ENCODE measurements at regions not wholly inside any gene's neighbourhood (a gene's known extent, or its start where the extent isn't known, plus 50 kb on each side); places are given as distances from the start of the nearest gene placed in this dataset.
"Not testable (repeated sequence)": the region's sequence is repeated elsewhere in the genome, so short reads cannot be mapped to it uniquely, and the experiment has no call there.

- Mint-ChIP-seq H3K36me3 (ENCODE audit: low read depth) (no peaks in the 10 kb centered on the region), H3K4me1 (no peaks in the 10 kb centered on the region), H3K27me3 (no peaks in the 10 kb centered on the region), H3K4me3 (no peak overlapping the region), H3K27ac (no peak overlapping the region)
- ATAC-seq (no peak), DNase-seq (no peak)
- no peaks in the 10 kb centered on the region for H3K9me3 ChIP-seq (ENCODE audit: control insufficient read depth, low read length, poor library complexity, severe bottlenecking)
Observed at GRCh38 chr14:48690349-48690748, 895.8 kb downstream of the RPS29 start.

GRCh38 chr14:48686650-48687049, 899.5 kb downstream of the RPS29 start:
- Mint-ChIP-seq H3K36me3 (ENCODE audit: low read depth) (no peaks in the 10 kb centered on the region), H3K4me1 (no peaks in the 10 kb centered on the region), H3K4me3 (no peak overlapping the region), H3K27ac (no peak overlapping the region), H3K27me3 (no peaks in the 10 kb centered on the region)
- ATAC-seq (no peak), DNase-seq (no peak)
- no peaks in the 10 kb centered on the region for H3K9me3 ChIP-seq (ENCODE audit: control insufficient read depth, low read length, poor library complexity, severe bottlenecking)

GRCh38 chr14:48672506-48672905, 913.7 kb downstream of the RPS29 start:
- no peaks in the 10 kb centered on the region for H3K36me3 Mint-ChIP-seq (ENCODE audit: low read depth)
- ATAC-seq: no peak
- H3K9me3 ChIP-seq (ENCODE audit: control insufficient read depth, low read length, poor library complexity, severe bottlenecking): no peaks in the 10 kb centered on the region

GRCh38 chr14:48670939-48671338, 915.2 kb downstream of the RPS29 start:
- Mint-ChIP-seq H3K4me1 (no peaks in the 10 kb centered on the region), H3K4me3 (no peak overlapping the region), H3K36me3 (ENCODE audit: low read depth) (no peaks in the 10 kb centered on the region), H3K27me3 (no peaks in the 10 kb centered on the region), H3K27ac (no peak overlapping the region)
- DNase-seq (no peak), ATAC-seq (no peak)
- no peaks in the 10 kb centered on the region for H3K9me3 ChIP-seq (ENCODE audit: control insufficient read depth, low read length, poor library complexity, severe bottlenecking)

More at GRCh38 chr14:48672506-48672905, 913.7 kb downstream of the RPS29 start:
- Mint-ChIP-seq H3K27me3 (no peaks in the 10 kb centered on the region), H3K27ac (no peak overlapping the region), H3K4me1 (no peaks in the 10 kb centered on the region), H3K4me3 (no peak overlapping the region)
- no peak for DNase-seq

- no peaks in the 10 kb centered on the region for H3K27me3 Mint-ChIP-seq
Observed at GRCh38 chr14:48665077-48665784, 920.9 kb downstream of the RPS29 start.

GRCh38 chr14:48643241-48643640, 942.9 kb downstream of the RPS29 start:
- H3K36me3 Mint-ChIP-seq (ENCODE audit: low read depth): no peaks in the 10 kb centered on the region
- H3K27me3 Mint-ChIP-seq: no peaks in the 10 kb centered on the region
- no peak overlapping the region for H3K27ac Mint-ChIP-seq
- ATAC-seq: no peak
- no peak for DNase-seq
- no peak overlapping the region for H3K4me3 Mint-ChIP-seq
- no peaks in the 10 kb centered on the region for H3K4me1 Mint-ChIP-seq
- no peaks in the 10 kb centered on the region for H3K9me3 ChIP-seq (ENCODE audit: control insufficient read depth, low read length, poor library complexity, severe bottlenecking)

More at GRCh38 chr14:48665077-48665784, 920.9 kb downstream of the RPS29 start:
- H3K36me3 Mint-ChIP-seq (ENCODE audit: low read depth): no peaks in the 10 kb centered on the region
- no peak overlapping the region for H3K27ac Mint-ChIP-seq
- H3K4me3 Mint-ChIP-seq: no peak overlapping the region
- ATAC-seq (no peak), DNase-seq (no peak)
- H3K4me1 Mint-ChIP-seq: no peaks in the 10 kb centered on the region
- no peaks in the 10 kb centered on the region for H3K9me3 ChIP-seq (ENCODE audit: control insufficient read depth, low read length, poor library complexity, severe bottlenecking)

- H3K9me3 ChIP-seq (ENCODE audit: control insufficient read depth, low read length, poor library complexity, severe bottlenecking): no peaks in the 10 kb centered on the region
- H3K4me3 Mint-ChIP-seq: no peak overlapping the region
- no peaks in the 10 kb centered on the region for H3K36me3 Mint-ChIP-seq (ENCODE audit: low read depth)
- no peaks in the 10 kb centered on the region for H3K27me3 Mint-ChIP-seq
- no peak for DNase-seq
- no peaks in the 10 kb centered on the region for H3K4me1 Mint-ChIP-seq
- no peak for ATAC-seq
- no peak overlapping the region for H3K27ac Mint-ChIP-seq
Observed at GRCh38 chr14:48628870-48629269, 953.5 kb upstream of the MDGA2 start.

- no peak for DNase-seq
- no peak overlapping the region for H3K4me3 Mint-ChIP-seq
- H3K4me1 Mint-ChIP-seq: no peaks in the 10 kb centered on the region
- H3K9me3 ChIP-seq (ENCODE audit: control insufficient read depth, low read length, poor library complexity, severe bottlenecking): no peaks in the 10 kb centered on the region
- no peak for ATAC-seq
- H3K27me3 Mint-ChIP-seq: no peaks in the 10 kb centered on the region
- H3K27ac Mint-ChIP-seq: no peak overlapping the region
- H3K36me3 Mint-ChIP-seq (ENCODE audit: low read depth): no peaks in the 10 kb centered on the region
Observed at GRCh38 chr14:48622980-48623379, 947.6 kb upstream of the MDGA2 start.

GRCh38 chr14:48618057-48618456, 942.7 kb upstream of the MDGA2 start:
- ATAC-seq: no peak
- no peaks in the 10 kb centered on the region for H3K36me3 Mint-ChIP-seq (ENCODE audit: low read depth)
- no peaks in the 10 kb centered on the region for H3K27me3 Mint-ChIP-seq

GRCh38 chr14:48616931-48617330, 941.5 kb upstream of the MDGA2 start:
- ATAC-seq (no peak), DNase-seq (no peak)
- no peaks in the 10 kb centered on the region for H3K27me3 Mint-ChIP-seq
- no peaks in the 10 kb centered on the region for H3K9me3 ChIP-seq (ENCODE audit: control insufficient read depth, low read length, poor library complexity, severe bottlenecking)
- H3K27ac Mint-ChIP-seq: no peak overlapping the region
- no peaks in the 10 kb centered on the region for H3K4me1 Mint-ChIP-seq
- no peak overlapping the region for H3K4me3 Mint-ChIP-seq
- no peaks in the 10 kb centered on the region for H3K36me3 Mint-ChIP-seq (ENCODE audit: low read depth)

More at GRCh38 chr14:48618057-48618456, 942.7 kb upstream of the MDGA2 start:
- Mint-ChIP-seq H3K27ac (no peak overlapping the region), H3K4me3 (no peak overlapping the region), H3K4me1 (no peaks in the 10 kb centered on the region)
- no peak for DNase-seq
- H3K9me3 ChIP-seq (ENCODE audit: control insufficient read depth, low read length, poor library complexity, severe bottlenecking): no peaks in the 10 kb centered on the region

- ATAC-seq (no peak), DNase-seq (no peak)
- H3K27me3 Mint-ChIP-seq: no peaks in the 10 kb centered on the region
- no peak overlapping the region for H3K4me3 Mint-ChIP-seq
- no peaks in the 10 kb centered on the region for H3K4me1 Mint-ChIP-seq
- no peaks in the 10 kb centered on the region for H3K9me3 ChIP-seq (ENCODE audit: control insufficient read depth, low read length, poor library complexity, severe bottlenecking)
- H3K27ac Mint-ChIP-seq: no peak overlapping the region
- H3K36me3 Mint-ChIP-seq (ENCODE audit: low read depth): no peaks in the 10 kb centered on the region
Observed at GRCh38 chr14:48615618-48616017, 940.2 kb upstream of the MDGA2 start.

- no peak for DNase-seq
- Mint-ChIP-seq H3K4me3 (no peak overlapping the region), H3K4me1 (no peaks in the 10 kb centered on the region), H3K36me3 (ENCODE audit: low read depth) (no peaks in the 10 kb centered on the region), H3K27me3 (no peaks in the 10 kb centered on the region), H3K27ac (no peak overlapping the region)
- no peaks in the 10 kb centered on the region for H3K9me3 ChIP-seq (ENCODE audit: control insufficient read depth, low read length, poor library complexity, severe bottlenecking)
- no peak for ATAC-seq
Observed at GRCh38 chr14:48614003-48614402, 938.6 kb upstream of the MDGA2 start.

GRCh38 chr14:48606960-48607359, 931.6 kb upstream of the MDGA2 start:
- not testable (repeated sequence) for H3K9me3 ChIP-seq (ENCODE audit: control insufficient read depth, low read length, poor library complexity, severe bottlenecking); H3K36me3 Mint-ChIP-seq (ENCODE audit: low read depth); H3K27me3 Mint-ChIP-seq; ATAC-seq; H3K4me3 Mint-ChIP-seq; DNase-seq; H3K27ac Mint-ChIP-seq; H3K4me1 Mint-ChIP-seq

GRCh38 chr14:48598458-48598857, 923.1 kb upstream of the MDGA2 start:
- no peak overlapping the region for H3K27ac Mint-ChIP-seq
- H3K4me3 Mint-ChIP-seq: no peak overlapping the region
- no peaks in the 10 kb centered on the region for H3K36me3 Mint-ChIP-seq (ENCODE audit: low read depth)
- DNase-seq (no peak), ATAC-seq (no peak)
- no peaks in the 10 kb centered on the region for H3K27me3 Mint-ChIP-seq
- no peaks in the 10 kb centered on the region for H3K4me1 Mint-ChIP-seq
- no peaks in the 10 kb centered on the region for H3K9me3 ChIP-seq (ENCODE audit: control insufficient read depth, low read length, poor library complexity, severe bottlenecking)

Data from T-helper 17 cell (primary cell).